ENCODE measurements at regions not wholly inside any gene's neighbourhood (a gene's known extent, or its start where the extent isn't known, plus 50 kb on each side); places are given as distances from the start of the nearest gene placed in this dataset.
"Not testable (repeated sequence)": the region's sequence is repeated elsewhere in the genome, so short reads cannot be mapped to it uniquely, and the experiment has no call there.

DNA sequence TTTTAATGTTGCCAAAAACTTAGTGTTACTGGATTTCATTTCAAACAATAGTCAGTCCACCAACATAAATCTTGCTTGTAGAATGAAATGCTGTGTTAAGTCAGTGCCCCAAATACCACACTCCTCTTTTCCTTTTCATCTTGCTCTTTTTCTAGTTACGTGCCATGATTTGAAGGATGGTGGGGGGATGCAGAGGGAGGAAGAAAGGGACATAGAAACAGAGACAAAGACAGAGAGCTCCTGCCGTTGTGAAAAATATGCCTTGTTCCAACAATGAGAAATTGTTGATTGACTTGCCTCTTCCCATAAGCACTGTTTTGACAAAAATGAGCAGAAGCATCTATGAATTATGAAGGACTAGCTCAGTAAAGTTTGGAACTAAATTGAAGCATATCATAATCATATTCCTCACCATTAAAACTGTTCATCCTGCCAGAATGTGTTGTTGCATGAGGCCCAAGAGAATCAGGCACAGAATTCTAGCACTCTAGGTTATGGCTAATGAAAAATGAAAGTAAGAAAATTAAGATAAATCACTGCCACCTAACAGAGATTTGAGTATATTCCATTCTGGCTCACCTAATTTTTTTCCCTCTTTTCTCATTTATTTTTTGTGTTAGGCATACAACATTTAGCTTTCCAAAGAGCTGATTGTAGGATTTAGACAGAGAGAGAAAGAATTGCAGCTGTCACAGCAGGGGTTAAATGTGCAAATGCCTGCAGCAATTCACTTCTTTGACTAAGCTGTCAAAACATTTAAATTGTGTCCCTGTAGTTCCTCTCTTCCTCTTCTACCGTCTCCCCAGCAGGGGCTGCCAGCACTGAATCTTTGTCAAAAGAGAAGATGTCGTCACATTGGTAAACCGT is 111.6 kb upstream of the PTPN13 start:
- no peak for DNase-seq

DNA sequence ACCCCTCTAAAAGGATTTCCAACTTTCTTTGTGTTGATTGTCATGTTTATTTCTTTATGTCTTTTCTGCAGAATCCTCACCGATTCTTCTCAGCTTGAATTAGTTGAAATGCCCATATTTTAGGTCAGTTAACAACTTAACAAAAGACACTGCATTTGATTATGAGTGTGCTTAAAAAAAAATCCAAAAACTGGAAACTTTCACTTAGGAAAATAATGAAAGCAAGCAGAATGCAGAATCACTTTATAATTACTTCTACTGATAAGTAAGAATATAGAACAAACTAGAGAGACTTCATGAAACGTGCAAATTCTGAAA is 111.0 kb upstream of the PTPN13 start:
- no peak for DNase-seq

DNA sequence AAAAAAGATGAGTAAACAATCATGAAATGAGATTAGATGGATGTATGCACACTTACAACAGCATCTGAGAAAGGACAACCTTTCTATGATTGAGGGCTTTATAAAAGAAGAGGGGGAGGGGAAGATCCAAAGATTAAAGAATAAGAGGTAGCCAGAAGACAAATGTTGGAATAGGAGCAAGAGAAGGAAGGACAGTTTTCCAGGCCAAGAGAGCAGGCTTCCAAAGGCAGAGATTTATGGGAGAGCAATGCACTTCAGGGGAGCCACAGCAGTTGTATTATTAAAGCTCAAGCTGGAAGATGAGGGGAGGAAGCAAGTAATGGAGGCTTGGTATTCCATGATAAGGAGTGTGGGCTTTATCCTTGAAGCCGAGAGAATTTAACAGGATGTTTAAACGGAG is 110.3 kb upstream of the PTPN13 start:
- no peak for DNase-seq

DNA sequence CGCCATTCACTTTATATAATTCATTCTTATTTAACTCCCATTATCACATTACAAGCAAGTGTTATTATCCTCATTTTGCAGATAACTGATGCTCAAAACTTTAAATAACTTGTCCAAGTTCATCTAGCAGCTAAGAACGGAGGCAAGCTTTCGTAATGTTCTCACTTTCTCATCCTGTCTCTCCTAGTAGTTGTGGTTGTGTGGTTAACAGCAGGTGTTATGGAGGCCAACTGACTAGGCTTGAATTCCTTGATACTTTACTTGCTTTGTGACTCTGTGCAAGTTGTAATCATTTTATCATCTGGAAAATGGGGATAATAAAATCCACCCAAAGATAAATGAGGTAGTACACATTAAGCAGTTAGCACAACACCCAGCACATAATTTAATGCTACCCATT is 109.9 kb upstream of the PTPN13 start:
- no peak for DNase-seq

DNA sequence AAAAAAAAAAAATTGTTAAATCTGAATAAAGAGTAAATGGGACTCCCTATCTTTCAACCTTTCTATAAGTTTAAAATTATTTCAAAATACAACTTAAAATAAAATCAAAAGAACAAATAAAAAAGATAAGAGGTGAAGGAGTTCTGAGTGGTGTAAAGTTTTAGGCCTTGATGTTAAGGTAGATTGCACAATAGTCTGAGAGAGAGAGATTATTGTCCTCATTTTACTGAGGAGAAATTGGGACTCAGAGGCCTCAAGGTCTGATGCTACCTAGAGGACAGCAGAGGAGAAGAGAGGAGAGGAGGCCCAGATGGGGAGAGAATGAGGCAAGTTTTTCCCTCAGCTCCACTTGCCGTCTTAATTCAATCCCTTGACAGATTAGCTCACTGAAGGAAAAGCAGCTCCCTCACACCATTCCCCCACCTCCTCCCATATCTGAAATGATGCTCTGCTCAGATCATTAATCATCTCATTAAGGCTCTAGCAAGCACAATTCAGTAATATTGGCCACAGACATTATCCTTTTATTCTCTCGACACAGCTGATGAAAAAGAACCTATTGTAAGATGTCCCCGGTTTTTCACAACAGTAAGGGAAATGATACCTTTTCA is 106.3 kb upstream of the PTPN13 start:
- no peak for DNase-seq

DNA sequence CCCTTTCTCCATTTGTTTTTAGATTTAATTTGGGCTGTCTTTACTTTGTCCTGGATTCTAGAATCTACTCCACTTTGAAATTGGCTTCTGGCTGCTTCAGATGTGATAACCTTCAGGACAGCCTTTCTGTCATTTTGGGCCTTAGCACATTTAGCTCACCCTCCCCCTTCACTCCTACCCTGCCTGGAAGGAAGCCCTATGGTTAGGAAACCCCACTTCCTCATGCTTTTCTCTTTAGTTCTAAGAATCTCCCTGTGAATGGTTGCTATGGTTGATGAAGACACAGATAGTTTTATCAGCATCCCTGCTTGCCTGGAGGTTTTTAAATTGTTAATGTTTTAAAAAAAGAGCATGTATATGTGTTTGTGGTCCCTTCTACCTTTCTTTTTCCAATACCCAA is 100.7 kb upstream of the PTPN13 start:
- no peak for DNase-seq

DNA sequence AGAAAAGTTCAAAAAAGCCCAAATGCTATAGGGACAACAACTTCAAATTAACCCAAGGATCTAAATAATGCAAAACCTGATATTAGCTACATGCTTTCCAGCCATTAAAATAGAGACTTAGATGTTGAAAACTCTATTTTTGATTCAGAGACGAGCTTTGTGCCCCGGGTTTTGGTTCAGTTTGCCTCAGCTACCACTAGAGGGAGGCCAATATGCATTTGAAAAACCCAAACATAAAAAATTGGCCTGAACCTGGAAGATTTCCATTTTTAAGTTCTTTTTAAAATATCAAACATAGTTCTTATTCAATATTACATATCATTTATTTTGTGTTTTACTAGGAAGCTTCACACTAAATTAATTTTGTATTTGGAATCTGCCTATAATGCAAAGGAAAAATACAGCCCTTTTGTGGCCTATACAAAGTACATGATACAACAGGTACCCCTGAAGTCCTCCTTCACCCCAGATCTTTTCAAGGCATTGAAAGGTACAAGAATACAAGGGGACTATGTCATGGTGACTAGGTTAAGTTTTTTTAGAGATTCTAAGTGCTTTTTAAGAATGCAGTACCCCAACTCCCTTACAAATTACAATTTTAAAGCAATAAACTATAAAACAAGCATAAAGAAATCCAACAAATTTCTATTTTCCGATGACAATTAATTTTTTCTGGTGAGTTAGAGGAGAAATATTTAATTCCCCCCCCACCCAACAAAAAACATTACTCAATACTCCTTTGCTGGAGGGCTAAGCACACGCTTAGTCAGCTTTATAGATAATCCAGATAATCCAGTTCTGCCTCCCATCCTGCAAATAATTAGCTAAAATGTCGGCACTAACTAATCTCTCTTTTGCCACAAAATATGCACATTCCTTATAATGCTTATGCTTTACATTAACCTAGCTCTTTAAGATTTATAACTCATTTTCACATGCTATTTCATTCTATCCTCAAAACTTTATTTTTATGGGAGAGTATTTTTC is 97.7 kb upstream of the PTPN13 start:
- DNase-seq: peak; percentile 19

DNA sequence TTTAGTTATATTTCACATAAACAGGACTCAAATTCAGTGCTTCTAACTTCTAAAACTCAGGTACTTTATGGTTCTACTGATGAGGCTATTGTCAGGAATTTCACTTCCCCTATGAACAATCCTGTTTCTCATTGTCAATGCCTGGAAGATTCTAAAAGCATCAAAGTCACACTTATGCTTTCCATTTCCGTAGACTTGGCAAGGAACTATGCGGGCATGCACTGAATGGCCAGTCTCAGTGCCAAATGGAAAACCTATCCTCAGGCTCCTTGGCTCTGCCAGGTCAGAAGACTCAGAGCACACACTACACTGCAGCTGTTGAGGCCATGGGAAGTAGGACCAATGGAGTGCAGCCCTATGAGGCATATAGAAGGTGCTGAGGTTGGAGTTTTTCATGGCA is 97.0 kb upstream of the PTPN13 start:
- DNase-seq: no peak

DNA sequence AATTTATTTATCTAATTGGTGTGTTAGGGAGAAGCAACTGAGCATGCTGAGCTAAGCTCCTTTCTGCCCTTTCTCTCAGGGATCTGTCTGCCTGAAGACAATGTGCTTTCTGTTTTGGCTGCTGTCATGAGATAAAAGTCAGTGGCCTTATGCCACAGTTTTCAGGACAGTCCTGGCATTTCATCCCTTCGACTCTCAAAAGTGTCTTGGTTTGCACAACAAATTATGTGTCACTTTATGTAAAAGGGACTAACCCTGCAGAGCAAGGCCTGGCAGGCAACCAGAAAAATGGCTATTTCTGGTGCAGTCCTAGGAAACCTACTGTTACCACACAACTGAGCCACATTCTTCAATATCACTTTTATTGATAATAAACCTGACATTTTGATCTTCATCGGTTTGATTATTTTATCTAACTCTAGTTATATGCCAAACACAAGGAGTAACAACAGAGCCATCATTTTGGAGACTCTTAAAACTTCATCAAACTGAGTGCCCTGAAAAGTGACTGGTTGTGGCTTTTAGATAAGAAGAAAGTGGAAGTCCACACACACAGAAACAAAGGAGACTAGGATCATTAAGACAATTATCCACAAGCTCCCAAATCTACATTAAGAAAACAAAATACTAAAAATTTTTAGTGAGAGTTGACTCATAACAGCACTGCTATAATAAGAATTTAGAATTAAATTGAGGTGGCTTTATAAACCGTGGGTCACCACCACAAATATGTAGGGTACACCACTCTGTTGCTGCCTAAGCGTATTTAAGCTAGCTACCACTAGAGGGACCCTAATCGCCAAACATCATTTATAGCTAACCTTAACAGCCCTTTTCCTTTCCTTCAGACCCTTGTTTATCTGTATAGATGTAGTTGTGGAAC is 95.9 kb upstream of the PTPN13 start:
- no peak for DNase-seq

DNA sequence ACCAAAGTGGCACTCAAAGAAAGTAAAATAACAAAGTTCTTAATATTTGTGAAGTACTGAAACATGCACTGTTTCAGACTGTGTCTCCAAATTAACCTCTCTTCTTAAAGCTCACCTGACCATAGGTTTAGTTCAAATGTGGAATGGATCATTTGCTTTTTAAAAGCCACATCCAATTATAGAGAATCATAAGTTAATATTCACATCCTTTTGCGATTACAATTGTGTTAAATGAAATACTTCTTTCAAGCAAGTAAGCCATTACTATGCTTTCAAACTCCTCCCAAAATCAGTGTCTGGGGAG is 95.3 kb upstream of the PTPN13 start:
- no peak for DNase-seq

DNA sequence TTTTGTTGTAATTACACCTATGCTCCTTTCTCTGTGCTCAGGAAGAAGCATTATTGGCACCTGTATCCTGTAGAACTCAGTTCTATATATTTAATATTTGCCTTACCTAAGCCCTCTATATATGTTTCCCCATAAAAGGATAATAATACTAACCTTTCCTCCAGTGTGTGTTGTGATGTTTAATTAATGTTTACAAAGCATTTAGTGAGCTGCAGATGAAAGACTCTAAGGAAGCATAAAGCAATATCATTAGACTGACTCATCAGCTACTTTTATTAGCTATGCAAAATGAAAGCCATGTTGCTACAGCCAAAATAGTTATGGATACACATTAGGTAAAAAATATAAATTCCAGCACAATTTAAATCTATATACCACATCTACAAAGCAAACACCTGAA is 93.6 kb upstream of the PTPN13 start:
- DNase-seq: no peak

DNA sequence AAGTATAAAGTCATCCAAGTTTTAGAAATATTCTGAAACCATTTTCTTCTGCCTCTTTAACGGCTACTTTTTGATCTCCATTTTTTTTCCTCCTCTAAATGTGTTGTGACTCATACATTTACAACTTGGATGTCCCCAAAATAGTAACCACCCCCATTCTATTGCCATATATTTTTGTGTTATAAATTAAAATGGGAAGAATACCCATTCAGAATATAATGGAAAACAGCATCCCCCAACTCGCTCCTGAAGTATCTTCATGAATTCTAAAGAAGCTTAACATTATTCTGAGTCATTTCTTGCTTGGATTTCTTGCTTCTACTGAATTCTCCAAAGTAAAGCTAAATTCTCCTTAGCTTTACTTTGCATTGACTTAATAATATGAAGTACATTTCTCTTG is 92.0 kb upstream of the PTPN13 start:
- DNase-seq: no peak

DNA sequence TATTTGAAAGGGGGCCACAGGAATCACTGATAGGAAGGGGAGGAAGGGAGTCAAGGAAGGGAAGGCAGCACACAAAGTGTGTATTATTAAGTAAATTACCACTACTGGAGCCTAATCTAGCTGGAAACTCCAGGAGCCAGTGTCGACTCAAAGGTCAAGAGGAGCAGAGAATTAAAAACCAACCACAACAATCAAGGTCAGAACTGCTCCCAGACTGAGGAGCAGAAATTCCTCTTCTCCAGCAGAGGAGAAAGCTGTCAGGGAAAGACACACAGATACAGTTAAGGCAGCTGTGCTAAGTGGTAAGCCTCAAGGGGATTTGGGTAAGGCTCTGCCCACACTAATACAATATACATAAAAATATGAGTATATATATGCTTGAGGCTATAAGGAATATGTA is 87.5 kb upstream of the PTPN13 start:
- DNase-seq: no peak

DNA sequence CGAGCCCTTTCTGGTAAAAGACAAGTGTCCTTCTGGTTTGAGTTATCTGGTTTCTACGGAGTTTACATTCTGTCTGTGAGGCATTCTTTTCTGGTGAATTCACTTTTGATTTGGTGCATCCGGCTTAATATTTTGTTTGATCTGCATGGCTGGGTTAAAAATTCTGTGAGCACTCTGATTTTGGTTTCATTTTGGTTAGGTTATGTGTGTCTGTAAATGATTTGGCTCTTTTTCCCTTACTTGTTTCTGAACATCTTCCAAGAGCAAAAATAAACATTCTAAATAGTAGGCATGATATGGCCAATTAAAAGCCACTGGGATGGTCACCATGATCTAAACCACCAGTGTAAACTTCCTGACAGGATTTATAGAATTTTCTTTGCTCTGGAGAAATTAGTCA is 85.7 kb upstream of the PTPN13 start:
- DNase-seq: no peak

DNA sequence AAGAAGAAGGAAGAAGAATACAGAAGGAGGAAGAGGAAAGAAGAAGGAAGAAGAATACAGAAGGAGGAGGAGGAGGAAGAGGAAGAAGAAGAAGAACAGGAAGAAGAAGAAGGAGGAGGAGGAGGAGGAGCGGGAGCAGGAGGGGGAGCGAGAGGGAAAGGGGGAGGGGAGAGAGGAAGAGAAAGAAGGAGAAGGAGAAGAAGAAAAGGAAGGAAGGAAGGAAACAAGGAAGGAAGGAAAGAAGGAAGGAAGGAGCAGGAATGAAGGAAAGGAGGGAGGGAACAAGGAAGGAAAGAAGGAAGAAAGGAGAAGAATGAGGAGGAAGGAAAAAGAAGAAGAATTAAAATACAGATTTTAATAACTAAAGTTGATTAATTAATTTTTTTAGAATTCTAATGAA is 82.5 kb upstream of the PTPN13 start:
- no peak for DNase-seq

DNA sequence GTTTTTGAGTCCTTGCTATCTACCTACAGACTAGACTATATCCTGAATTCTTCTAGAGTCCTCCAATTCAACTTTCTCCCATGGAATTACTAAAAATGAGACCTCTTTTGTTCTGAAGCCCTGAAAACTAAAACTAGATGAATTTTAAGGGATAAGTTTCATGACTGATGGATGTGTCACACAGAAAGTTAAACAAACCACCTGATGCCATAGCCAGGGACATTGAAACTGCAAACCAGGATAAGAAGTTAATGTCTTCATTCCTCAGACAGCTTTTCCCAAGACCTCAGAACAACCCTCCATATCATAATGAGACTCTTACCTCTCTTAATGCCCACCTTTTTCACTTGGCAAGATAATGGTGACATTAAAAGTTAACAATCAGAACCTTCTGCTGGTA is 81.5 kb upstream of the PTPN13 start:
- DNase-seq: no peak

DNA sequence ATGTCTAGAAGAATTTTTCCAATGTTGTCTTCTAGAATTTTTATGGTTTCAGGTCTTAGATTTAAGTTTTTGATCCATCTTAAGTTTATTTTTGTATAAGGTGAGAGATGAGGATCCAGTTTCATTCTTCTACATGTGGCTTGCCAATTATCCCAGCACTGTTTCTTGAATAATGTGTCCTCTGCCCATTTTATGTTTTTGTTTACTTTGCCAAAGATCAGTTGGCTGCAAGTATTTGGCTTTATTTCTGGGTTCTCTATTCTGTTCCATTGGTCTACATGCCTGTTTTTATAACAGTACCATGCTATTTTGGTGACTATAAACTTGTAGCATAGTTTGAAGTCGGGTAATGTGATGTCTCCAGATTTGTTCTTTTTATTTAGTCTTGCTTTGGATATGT is 78.2 kb upstream of the PTPN13 start:
- DNase-seq: not testable (repeated sequence)

DNA sequence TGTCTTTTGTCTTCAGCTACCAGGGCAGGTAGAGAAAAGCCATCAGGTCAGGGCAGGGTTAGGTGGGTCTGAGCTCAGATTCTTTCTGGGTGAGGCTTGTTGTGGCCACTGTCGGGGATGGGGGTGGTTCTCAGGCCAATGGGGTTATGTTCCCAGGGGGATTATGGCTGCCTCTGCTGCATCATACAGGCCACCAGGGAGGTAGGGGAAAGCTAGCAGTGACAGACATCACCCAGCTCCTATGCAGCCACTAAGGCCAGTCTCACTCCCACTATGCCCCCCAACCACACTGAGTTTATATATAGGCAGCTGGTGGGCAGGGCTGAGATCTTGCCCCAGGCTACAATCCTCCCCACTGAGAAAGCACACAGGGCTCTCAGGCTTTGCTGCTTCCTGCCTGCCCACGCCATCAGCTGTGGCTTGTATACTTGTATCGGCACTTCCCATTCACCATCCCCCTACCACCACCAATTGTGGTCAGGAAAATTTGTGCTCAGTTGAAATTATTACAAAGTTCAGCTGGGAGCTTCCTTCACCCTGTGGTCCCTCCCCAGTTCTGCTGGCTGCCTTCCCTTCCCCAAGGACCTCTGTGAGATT is 72.6 kb upstream of the PTPN13 start:
- DNase-seq: no peak

DNA sequence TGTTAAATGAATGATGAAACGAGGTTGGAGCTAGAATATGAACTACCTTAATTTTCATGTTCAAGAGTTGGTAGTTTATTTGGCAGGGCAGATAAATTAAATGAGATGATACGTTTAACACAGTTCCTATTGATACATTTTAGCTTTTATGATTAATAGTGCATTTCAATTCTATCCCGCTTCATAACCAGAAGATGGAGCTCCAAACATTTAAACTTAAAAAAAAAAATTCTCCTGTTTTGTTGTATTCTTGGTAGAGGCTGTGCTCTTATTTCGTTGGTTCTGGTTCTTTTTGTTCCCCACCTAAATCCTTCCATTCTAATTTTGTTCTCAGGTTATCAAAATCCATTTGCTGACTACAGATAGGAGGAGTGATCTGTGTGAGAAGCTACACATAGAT is 71.8 kb upstream of the PTPN13 start:
- no peak for DNase-seq

DNA sequence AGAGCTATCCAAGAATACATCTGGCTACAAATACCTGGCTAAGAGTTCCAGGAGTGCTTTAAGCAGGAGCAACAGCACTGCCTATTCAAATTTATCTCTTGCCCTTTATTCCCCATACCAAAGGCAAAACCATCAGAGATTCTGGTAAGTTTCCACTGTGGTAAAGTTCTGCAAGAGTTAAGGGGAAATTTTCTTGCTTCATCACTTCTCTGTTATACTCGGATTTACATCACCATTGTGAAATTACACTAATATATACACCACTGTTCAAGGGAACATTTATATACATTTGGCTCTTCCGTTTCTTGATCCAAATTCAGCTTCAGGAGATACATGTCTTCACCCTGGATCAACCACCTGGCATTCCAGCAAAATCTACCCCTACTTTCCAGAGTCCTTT is 70.8 kb upstream of the PTPN13 start:
- DNase-seq: no peak

DNA sequence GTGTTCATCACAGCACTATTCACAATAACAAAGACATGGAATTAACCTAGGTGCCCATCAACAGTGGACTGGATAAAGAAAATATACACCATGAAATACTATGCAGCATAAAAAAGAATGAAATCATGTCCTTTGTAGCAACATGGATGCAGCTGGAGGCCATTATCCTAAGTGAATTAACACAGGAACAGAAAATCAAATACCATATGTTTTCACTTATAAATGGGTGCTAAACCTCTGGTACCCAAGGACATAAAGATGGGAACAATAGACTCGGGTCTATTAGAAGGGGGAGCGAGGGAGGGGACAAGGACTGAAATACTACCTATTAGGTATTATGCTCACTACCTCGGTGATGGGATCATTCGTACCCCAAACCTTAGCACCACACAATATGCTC is 66.4 kb upstream of the PTPN13 start:
- not testable (repeated sequence) for DNase-seq

DNA sequence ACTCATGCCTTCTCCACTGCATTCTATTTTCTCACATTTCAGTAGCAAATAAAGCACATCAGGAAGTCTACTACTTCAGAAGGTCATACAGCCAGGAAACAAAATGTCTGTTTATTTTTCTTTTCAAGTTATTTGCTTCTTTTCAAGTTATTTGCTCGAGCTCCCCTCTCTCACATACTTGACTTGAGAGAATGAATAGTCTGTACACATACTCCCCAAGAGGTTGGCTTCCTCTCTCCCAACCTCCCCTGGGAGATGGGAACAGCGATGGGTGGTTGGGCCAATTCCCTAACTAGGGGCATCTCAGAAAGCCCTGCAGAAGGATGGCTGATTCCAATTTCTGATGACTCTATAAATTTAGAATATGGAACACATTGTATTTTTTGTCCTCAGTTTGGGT is 64.7 kb upstream of the PTPN13 start:
- no peak for DNase-seq

DNA sequence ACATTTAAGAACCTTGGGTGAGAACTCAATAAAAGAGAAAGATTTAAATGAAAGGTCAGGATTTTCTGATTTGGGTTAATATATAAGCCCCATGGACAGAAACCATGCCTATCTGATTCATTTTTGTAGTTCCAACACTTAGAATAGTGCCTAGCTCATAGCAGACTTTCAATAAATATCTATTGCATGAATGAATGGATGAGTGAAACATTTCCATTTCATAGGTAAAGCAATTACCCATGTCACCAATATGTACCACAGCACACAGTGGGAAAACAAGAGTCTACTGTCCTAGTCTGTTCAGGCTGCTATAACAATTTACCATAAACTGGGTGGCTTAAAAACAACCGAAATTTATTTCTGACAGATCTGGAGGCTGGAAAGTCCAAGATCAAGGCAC is 63.9 kb upstream of the PTPN13 start:
- no peak for DNase-seq

Measured in CD4-positive, alpha-beta T cell treated with Interleukin-6 for 4 hours (primary cell).